Stimulated activated naive CD8-positive, alpha-beta T cell treated with anti-CD3 and anti-CD28 coated beads, Interleukin-15, Interleukin-2, amounts not matched to agents 100 U/mL and 50 U/mL, for 24 hours (primary cell): ENCODE measurements at regions not wholly inside any gene's neighbourhood (a gene's known extent, or its start where the extent isn't known, plus 50 kb on each side); places are given as distances from the start of the nearest gene placed in this dataset.
"Not testable (repeated sequence)": the region's sequence is repeated elsewhere in the genome, so short reads cannot be mapped to it uniquely, and the experiment has no call there.

Experiments
- ATAC-seq: fragments of 150-1000 bp; cut with Tn5 transposase; one replicate; pipeline ENCODE4 v1.10.0; 2021
- DNase-seq: peaks from one replicate; pipeline ENCODE4 v3.0.0; 2021

GRCh38 chr20:25813511-25813910 lies 116.9 kb upstream of the ZNF337 start:
- not testable (repeated sequence) for ATAC-seq, DNase-seq

- ATAC-seq, DNase-seq: not testable (repeated sequence)
Observed at GRCh38 chr20:25798174-25798993, 101.7 kb upstream of the ZNF337 start.

GRCh38 chr20:25797062-25797461 lies 100.4 kb upstream of the ZNF337 start:
- not testable (repeated sequence) for ATAC-seq, DNase-seq

GRCh38 chr20:25777241-25777640 lies 80.6 kb upstream of the ZNF337 start:
- not testable (repeated sequence) for DNase-seq

GRCh38 chr20:25774711-25775110 lies 78.1 kb upstream of the ZNF337 start:
- ATAC-seq, DNase-seq: not testable (repeated sequence)

More at GRCh38 chr20:25777241-25777640, 80.6 kb upstream of the ZNF337 start:
- ATAC-seq = not testable (repeated sequence)

- not testable (repeated sequence) for DNase-seq, ATAC-seq
Observed at GRCh38 chr20:25774203-25774602, 77.5 kb upstream of the ZNF337 start.

- DNase-seq, ATAC-seq: not testable (repeated sequence)
Observed at GRCh38 chr20:25772437-25772836, 75.8 kb upstream of the ZNF337 start.

GRCh38 chr20:25771818-25772217 lies 75.2 kb upstream of the ZNF337 start:
- ATAC-seq = not testable (repeated sequence)

GRCh38 chr20:25761596-25761995 lies 64.9 kb upstream of the ZNF337 start:
- ATAC-seq (no peak), DNase-seq (no peak)

More at GRCh38 chr20:25771818-25772217, 75.2 kb upstream of the ZNF337 start:
- not testable (repeated sequence) for DNase-seq

GRCh38 chr20:25761046-25761445 lies 64.4 kb upstream of the ZNF337 start:
- ATAC-seq, DNase-seq: not testable (repeated sequence)

GRCh38 chr20:25750765-25751696 lies 54.4 kb upstream of the ZNF337 start:
- peak; percentile 61 for DNase-seq

GRCh38 chr20:25750220-25750764 lies 53.6 kb upstream of the ZNF337 start:
- ATAC-seq = no peak

More at GRCh38 chr20:25750765-25751696, 54.4 kb upstream of the ZNF337 start:
- ATAC-seq = peak; percentile 83

GRCh38 chr20:25749649-25750048 lies 53.0 kb upstream of the ZNF337 start:
- DNase-seq = no peak
- ATAC-seq = no peak

More at GRCh38 chr20:25750220-25750764, 53.6 kb upstream of the ZNF337 start:
- no peak for DNase-seq
